ENCODE measurements at regions not wholly inside any gene's neighbourhood (a gene's known extent, or its start where the extent isn't known, plus 50 kb on each side); places are given as distances from the start of the nearest gene placed in this dataset.

GRCh38 chr6:137676888-137677287, 182.7 kb upstream of the OLIG3 start (continued):
- TF ChIP-seq, protein P1, sequence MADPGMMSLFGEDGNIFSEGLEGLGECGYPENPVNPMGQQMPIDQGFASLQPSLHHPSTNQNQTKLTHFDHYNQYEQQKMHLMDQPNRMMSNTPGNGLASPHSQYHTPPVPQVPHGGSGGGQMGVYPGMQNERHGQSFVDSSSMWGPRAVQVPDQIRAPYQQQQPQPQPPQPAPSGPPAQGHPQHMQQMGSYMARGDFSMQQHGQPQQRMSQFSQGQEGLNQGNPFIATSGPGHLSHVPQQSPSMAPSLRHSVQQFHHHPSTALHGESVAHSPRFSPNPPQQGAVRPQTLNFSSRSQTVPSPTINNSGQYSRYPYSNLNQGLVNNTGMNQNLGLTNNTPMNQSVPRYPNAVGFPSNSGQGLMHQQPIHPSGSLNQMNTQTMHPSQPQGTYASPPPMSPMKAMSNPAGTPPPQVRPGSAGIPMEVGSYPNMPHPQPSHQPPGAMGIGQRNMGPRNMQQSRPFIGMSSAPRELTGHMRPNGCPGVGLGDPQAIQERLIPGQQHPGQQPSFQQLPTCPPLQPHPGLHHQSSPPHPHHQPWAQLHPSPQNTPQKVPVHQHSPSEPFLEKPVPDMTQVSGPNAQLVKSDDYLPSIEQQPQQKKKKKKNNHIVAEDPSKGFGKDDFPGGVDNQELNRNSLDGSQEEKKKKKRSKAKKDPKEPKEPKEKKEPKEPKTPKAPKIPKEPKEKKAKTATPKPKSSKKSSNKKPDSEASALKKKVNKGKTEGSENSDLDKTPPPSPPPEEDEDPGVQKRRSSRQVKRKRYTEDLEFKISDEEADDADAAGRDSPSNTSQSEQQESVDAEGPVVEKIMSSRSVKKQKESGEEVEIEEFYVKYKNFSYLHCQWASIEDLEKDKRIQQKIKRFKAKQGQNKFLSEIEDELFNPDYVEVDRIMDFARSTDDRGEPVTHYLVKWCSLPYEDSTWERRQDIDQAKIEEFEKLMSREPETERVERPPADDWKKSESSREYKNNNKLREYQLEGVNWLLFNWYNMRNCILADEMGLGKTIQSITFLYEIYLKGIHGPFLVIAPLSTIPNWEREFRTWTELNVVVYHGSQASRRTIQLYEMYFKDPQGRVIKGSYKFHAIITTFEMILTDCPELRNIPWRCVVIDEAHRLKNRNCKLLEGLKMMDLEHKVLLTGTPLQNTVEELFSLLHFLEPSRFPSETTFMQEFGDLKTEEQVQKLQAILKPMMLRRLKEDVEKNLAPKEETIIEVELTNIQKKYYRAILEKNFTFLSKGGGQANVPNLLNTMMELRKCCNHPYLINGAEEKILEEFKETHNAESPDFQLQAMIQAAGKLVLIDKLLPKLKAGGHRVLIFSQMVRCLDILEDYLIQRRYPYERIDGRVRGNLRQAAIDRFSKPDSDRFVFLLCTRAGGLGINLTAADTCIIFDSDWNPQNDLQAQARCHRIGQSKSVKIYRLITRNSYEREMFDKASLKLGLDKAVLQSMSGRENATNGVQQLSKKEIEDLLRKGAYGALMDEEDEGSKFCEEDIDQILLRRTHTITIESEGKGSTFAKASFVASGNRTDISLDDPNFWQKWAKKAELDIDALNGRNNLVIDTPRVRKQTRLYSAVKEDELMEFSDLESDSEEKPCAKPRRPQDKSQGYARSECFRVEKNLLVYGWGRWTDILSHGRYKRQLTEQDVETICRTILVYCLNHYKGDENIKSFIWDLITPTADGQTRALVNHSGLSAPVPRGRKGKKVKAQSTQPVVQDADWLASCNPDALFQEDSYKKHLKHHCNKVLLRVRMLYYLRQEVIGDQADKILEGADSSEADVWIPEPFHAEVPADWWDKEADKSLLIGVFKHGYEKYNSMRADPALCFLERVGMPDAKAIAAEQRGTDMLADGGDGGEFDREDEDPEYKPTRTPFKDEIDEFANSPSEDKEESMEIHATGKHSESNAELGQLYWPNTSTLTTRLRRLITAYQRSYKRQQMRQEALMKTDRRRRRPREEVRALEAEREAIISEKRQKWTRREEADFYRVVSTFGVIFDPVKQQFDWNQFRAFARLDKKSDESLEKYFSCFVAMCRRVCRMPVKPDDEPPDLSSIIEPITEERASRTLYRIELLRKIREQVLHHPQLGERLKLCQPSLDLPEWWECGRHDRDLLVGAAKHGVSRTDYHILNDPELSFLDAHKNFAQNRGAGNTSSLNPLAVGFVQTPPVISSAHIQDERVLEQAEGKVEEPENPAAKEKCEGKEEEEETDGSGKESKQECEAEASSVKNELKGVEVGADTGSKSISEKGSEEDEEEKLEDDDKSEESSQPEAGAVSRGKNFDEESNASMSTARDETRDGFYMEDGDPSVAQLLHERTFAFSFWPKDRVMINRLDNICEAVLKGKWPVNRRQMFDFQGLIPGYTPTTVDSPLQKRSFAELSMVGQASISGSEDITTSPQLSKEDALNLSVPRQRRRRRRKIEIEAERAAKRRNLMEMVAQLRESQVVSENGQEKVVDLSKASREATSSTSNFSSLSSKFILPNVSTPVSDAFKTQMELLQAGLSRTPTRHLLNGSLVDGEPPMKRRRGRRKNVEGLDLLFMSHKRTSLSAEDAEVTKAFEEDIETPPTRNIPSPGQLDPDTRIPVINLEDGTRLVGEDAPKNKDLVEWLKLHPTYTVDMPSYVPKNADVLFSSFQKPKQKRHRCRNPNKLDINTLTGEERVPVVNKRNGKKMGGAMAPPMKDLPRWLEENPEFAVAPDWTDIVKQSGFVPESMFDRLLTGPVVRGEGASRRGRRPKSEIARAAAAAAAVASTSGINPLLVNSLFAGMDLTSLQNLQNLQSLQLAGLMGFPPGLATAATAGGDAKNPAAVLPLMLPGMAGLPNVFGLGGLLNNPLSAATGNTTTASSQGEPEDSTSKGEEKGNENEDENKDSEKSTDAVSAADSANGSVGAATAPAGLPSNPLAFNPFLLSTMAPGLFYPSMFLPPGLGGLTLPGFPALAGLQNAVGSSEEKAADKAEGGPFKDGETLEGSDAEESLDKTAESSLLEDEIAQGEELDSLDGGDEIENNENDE (IDR thresholded peaks at IDR 0.05; ENCODE audit: insufficient replicate concordance, low read length), result no peak
- TF ChIP-seq ASH2L (IDR thresholded peaks at IDR 0.05; ENCODE audit: low read length) (no peak), SP1 (IDR thresholded peaks at IDR 0.05; ENCODE audit: low read depth, low read length) (no peak), EP300 (IDR thresholded peaks at IDR 0.05; ENCODE audit: borderline replicate concordance in 1 of 2, low read depth in 2 of 2, low read length in 2 of 2) (no peak), RBBP5 (IDR thresholded peaks at IDR 0.05; ENCODE audit: borderline replicate concordance, low read depth, low read length) (no peak), CEBPB (IDR thresholded peaks at IDR 0.05; ENCODE audit: low read depth, low read length) (no peak)

Measured in H1 (cell line).